PC-3 (cell line): ENCODE measurements at regions not wholly inside any gene's neighbourhood (a gene's known extent, or its start where the extent isn't known, plus 50 kb on each side); places are given as distances from the start of the nearest gene placed in this dataset.

Source experiments
- ATAC-seq: fragments of 200-7000 bp; cut with Tn5 transposase; 2 replicates; pipeline ENCODE4 v1.9.1; 2020; ENCODE audit warnings: mild to moderate bottlenecking, moderate library complexity
- BruUV-seq: library from RNA; stranded (reverse); fragments of 400-500 nt; replicated peaks from 2 replicates; lab custom pipeline; 2021; lab: Mats Ljungman, UMichigan
- CTCF ChIA-PET: fragments of 300-600 bp; sonication (Branson Sonifier 250); formaldehyde crosslinking; loops from one replicate; lab custom pipeline; 2022; ENCODE audit warnings: antibody characterized with exemption; lab: Charles Lee
- POLR2A ChIA-PET: fragments of 300-600 bp; sonication (Branson Sonifier 250); formaldehyde crosslinking; loops from one replicate; lab custom pipeline; 2022; ENCODE audit warnings: antibody characterized with exemption; ENCODE audit not compliant: unreplicated experiment; lab: Charles Lee
- DNase-seq: peaks from one replicate; pipeline ENCODE4 v3.0.0-alpha.2; 2015
- H2AFZ ChIP-seq: fragments of 300-600 bp; sonication (generic); 2 replicates; pipeline ENCODE4 v1.6.0; 2016; ENCODE audit warnings: antibody characterized with exemption, low read length
- H3F3A ChIP-seq: fragments of 300-600 bp; sonication (generic); one replicate; pipeline ENCODE4 v1.6.0; 2017; ENCODE audit warnings: antibody characterized with exemption, low read length, control low read depth, mild to moderate bottlenecking; ENCODE audit not compliant: unreplicated experiment
- H3K27ac ChIP-seq: fragments of 300-600 bp; sonication (generic); 2 replicates; pipeline ENCODE4 v1.5.1; 2016; ENCODE audit warnings: mild to moderate bottlenecking, low read length
- H3K27me3 ChIP-seq: fragments of 300-600 bp; sonication (generic); 2 replicates; pipeline ENCODE4 v1.6.1; 2016; ENCODE audit warnings: low read length, mixed read lengths
- H3K36me3 ChIP-seq: fragments of 300-600 bp; sonication (generic); 2 replicates; pipeline ENCODE4 v1.6.1; 2016; ENCODE audit warnings: low read depth, mixed run types, low read length, mixed read lengths
- H3K4me1 ChIP-seq: fragments of 300-600 bp; sonication (generic); 2 replicates; pipeline ENCODE4 v1.5.1; 2016; ENCODE audit warnings: low read length; ENCODE audit not compliant: insufficient read depth
- H3K4me2 ChIP-seq: fragments of 300-600 bp; sonication (generic); 2 replicates; pipeline ENCODE4 v1.6.0; 2016; ENCODE audit warnings: low read length
- H3K4me3 ChIP-seq: fragments of 300-600 bp; sonication (generic); 2 replicates; pipeline ENCODE4 v1.5.1; 2016; ENCODE audit warnings: mild to moderate bottlenecking, low read length, mixed read lengths
- H3K79me2 ChIP-seq: fragments of 300-600 bp; sonication (generic); 2 replicates; pipeline ENCODE4 v1.6.1; 2017; ENCODE audit warnings: low read length, mixed read lengths
- H3K9ac ChIP-seq: fragments of 300-600 bp; sonication (generic); 2 replicates; pipeline ENCODE4 v1.6.0; 2016; ENCODE audit warnings: mild to moderate bottlenecking, low read length
- H3K9me2 ChIP-seq: fragments of 300-600 bp; sonication (generic); replicated peaks from 2 replicates; pipeline ENCODE4 v1.6.1; 2016; ENCODE audit warnings: mixed run types, low read length, mixed read lengths
- H3K9me3 ChIP-seq: fragments of 300-600 bp; sonication (generic); 2 replicates; pipeline ENCODE4 v1.6.1; 2016; ENCODE audit warnings: low read length, mixed read lengths
- H4K20me1 ChIP-seq: fragments of 300-600 bp; sonication (generic); 2 replicates; pipeline ENCODE4 v1.6.1; 2016; ENCODE audit warnings: low read length, mixed read lengths
- CTCF ChIP-seq: fragments of 300-600 bp; sonication (generic); conservative IDR thresholded peaks from 2 replicates; pipeline ENCODE4 v1.5.1; 2017; ENCODE audit warnings: antibody characterized with exemption, low read depth, mild to moderate bottlenecking, low read length
- EZH2 ChIP-seq: fragments of 300-600 bp; sonication (generic); IDR thresholded peaks from one replicate; pipeline ENCODE4 v1.6.1; 2017; ENCODE audit warnings: antibody characterized with exemption, mild to moderate bottlenecking, low read length; ENCODE audit not compliant: unreplicated experiment
- EZH2phosphoT487 ChIP-seq: fragments of 300-600 bp; sonication (generic); IDR thresholded peaks from 2 replicates; pipeline ENCODE4 v1.6.1; 2018; ENCODE audit warnings: mild to moderate bottlenecking, antibody characterized with exemption, low read length, borderline replicate concordance
- intact Hi-C: fragments of 100-400 bp; cut with micrococcal nuclease; formaldehyde crosslinking; loops from 2 replicates; pipeline ENCODE4 v1.9.0; 2023

- H3K4me3 ChIP-seq: no peak overlapping the region
- H3K4me2 ChIP-seq: peak overlapping the region; percentile 22; the same call in 1 of the 2 replicates
Observed at GRCh38 chr13:86838411-86839120, 832.6 kb upstream of the SLITRK5 start.

GRCh38 chr13:86839221-86839620 lies 832.0 kb upstream of the SLITRK5 start:
- DNase-seq (peak; percentile 35), ATAC-seq (no peak)
- Histone ChIP-seq H4K20me1 (no peaks in the 10 kb centered on the region), H2AFZ (peak overlapping the region; percentile 30; the same call in 1 of the 2 replicates), H3K27ac (no peak overlapping the region), H3K9me2 (no peaks in the 10 kb centered on the region), H3K79me2 (no peaks in the 10 kb centered on the region), H3K9ac (no peak overlapping the region), H3K27me3 (no peaks in the 10 kb centered on the region), H3K4me2 (no peak overlapping the region), H3K9me3 (no peaks in the 10 kb centered on the region), H3K4me1 (peaks cover 7% of the 10 kb centered on the region; the same call in 1 of the 2 replicates), H3K36me3 (no peaks in the 10 kb centered on the region), H3K4me3 (no peak overlapping the region), H3F3A (no peaks in the 10 kb centered on the region)
- TF ChIP-seq CTCF (no peak), EZH2phosphoT487 (no peak), EZH2 (no peak)
- CTCF ChIA-PET: no interaction called here
- POLR2A ChIA-PET: interaction anchor here (0.6 kb wide), 1 partner anchor 80 kb away, joined by 4 read pairs; no protein-coding TSS in a partner anchor
- BruUV-seq: no TSS peak
- intact Hi-C loops: no loop called here

More at GRCh38 chr13:86838411-86839120, 832.6 kb upstream of the SLITRK5 start:
- Histone ChIP-seq H3K36me3 (no peaks in the 10 kb centered on the region), H3K9me2 (no peaks in the 10 kb centered on the region), H3K9ac (no peak overlapping the region), H3F3A (no peaks in the 10 kb centered on the region), H2AFZ (peak overlapping the region; percentile 30; the same call in 1 of the 2 replicates), H3K79me2 (no peaks in the 10 kb centered on the region), H3K27ac (no peak overlapping the region), H3K4me1 (peaks cover 7% of the 10 kb centered on the region; the same call in 1 of the 2 replicates), H4K20me1 (no peaks in the 10 kb centered on the region), H3K9me3 (no peaks in the 10 kb centered on the region), H3K27me3 (no peaks in the 10 kb centered on the region)
- TF ChIP-seq EZH2phosphoT487: no peak
- POLR2A ChIA-PET: interaction anchor here (0.6 kb wide), 1 partner anchor 80 kb away, joined by 4 read pairs; no protein-coding TSS in a partner anchor
- CTCF ChIA-PET: no interaction called here
- DNase-seq (no peak), ATAC-seq (no peak)
- no TSS peak for BruUV-seq
- intact Hi-C loops: no loop called here

- no peak overlapping the region for H3K4me3 ChIP-seq
- no peaks in the 10 kb centered on the region for H3K79me2 ChIP-seq
- H3K9me3 ChIP-seq: no peaks in the 10 kb centered on the region
- no peak overlapping the region for H3K9ac ChIP-seq
- H3K27me3 ChIP-seq: no peaks in the 10 kb centered on the region
- H3K27ac ChIP-seq: no peak overlapping the region
- no peak for DNase-seq
- TF ChIP-seq CTCF (no peak), EZH2 (no peak), EZH2phosphoT487 (no peak)
- H2AFZ ChIP-seq: no peak overlapping the region
- POLR2A ChIA-PET: no interaction called here
- no peaks in the 10 kb centered on the region for H4K20me1 ChIP-seq
- no peaks in the 10 kb centered on the region for H3K36me3 ChIP-seq
- H3K4me2 ChIP-seq: no peak overlapping the region
- intact Hi-C loops: no loop called here
- CTCF ChIA-PET: no interaction called here
- no TSS peak for BruUV-seq
- no peaks in the 10 kb centered on the region for H3K9me2 ChIP-seq
- no peak for ATAC-seq
- H3F3A ChIP-seq: no peaks in the 10 kb centered on the region
- peaks cover 7% of the 10 kb centered on the region; the same call in 1 of the 2 replicates for H3K4me1 ChIP-seq
Observed at GRCh38 chr13:86840250-86841191, 830.6 kb upstream of the SLITRK5 start.
